Vagina (tissue), 2 donors: ENCODE measurements at regions not wholly inside any gene's neighbourhood (a gene's known extent, or its start where the extent isn't known, plus 50 kb on each side); places are given as distances from the start of the nearest gene placed in this dataset.

Experiments used
- DNase-seq, 2 donors: peaks; one replicate each; pipeline ENCODE4 v3.0.0-alpha.2; 2017; ENCODE audit errors: extremely low spot score in 2 of 2
- H3K27ac ChIP-seq: fragments of 200-600 bp; sonication (generic); one replicate; pipeline ENCODE4 v1.5.1; 2019
- H3K27me3 ChIP-seq: fragments of 200-600 bp; sonication (generic); one replicate; pipeline ENCODE4 v1.5.1; 2019
- H3K36me3 ChIP-seq, 2 donors: fragments of 200-600 bp; sonication (generic); one replicate each; pipeline ENCODE4 v1.5.1; 2017 to 2019
- H3K4me1 ChIP-seq: fragments of 200-600 bp; sonication (generic); one replicate; pipeline ENCODE4 v1.5.1; 2019
- H3K4me3 ChIP-seq, 2 donors: fragments of 200-600 bp; sonication (generic); 1 replicate in 1 of 2; 2 replicates in 1 of 2; pipeline ENCODE4 v1.5.1; 2016 to 2019
- H3K9me3 ChIP-seq: fragments of 200-600 bp; sonication (generic); one replicate; pipeline ENCODE4 v1.5.1; 2019
- POLR2A ChIP-seq, 2 donors: fragments of 450-650 bp; IDR thresholded peaks; one replicate each; pipeline ENCODE4 v1.6.1; 2017; ENCODE audit warnings: antibody characterized with exemption in 2 of 2, mild to moderate bottlenecking in 2 of 2, moderate library complexity in 2 of 2
- POLR2AphosphoS5 ChIP-seq, 2 donors: sonication (generic); formaldehyde crosslinking; IDR thresholded peaks; one replicate each; pipeline ENCODE4 v1.9.0; 2017; ENCODE audit warnings: antibody characterized with exemption in 2 of 2, mild to moderate bottlenecking in 2 of 2, low read depth in 1 of 2; ENCODE audit not compliant: insufficient read depth in 1 of 2
- intact Hi-C: fragments of 100-400 bp; cut with DNase I; formaldehyde crosslinking; loops from one replicate; pipeline ENCODE4 v1.15.1; 2023
- TF ChIP-seq, protein P1 (sequence below), 3 experiments: fragments of 450-650 bp in 2 of 3; fragments of 200-600 bp in 1 of 3; sonication (generic) in 1 of 3; IDR thresholded peaks; one replicate each; pipeline ENCODE4 v1.5.1; 2017 to 2019; ENCODE audit warnings: antibody characterized with exemption in 3 of 3, mild to moderate bottlenecking in 2 of 3, moderate library complexity in 2 of 3

GRCh38 chr1:234769284-234769985 is 159.5 kb upstream of the IRF2BP2 start:
- Histone ChIP-seq H3K9me3 (no peaks in the 10 kb centered on the region), H3K27ac (no peak overlapping the region), H3K36me3 (no peaks in the 10 kb centered on the region), H3K27me3 (no peaks in the 10 kb centered on the region), H3K4me3 (no peak overlapping the region), H3K4me1 (peaks cover 9% of the 10 kb centered on the region)
- intact Hi-C loops: no loop called here
- TF ChIP-seq, protein P1, sequence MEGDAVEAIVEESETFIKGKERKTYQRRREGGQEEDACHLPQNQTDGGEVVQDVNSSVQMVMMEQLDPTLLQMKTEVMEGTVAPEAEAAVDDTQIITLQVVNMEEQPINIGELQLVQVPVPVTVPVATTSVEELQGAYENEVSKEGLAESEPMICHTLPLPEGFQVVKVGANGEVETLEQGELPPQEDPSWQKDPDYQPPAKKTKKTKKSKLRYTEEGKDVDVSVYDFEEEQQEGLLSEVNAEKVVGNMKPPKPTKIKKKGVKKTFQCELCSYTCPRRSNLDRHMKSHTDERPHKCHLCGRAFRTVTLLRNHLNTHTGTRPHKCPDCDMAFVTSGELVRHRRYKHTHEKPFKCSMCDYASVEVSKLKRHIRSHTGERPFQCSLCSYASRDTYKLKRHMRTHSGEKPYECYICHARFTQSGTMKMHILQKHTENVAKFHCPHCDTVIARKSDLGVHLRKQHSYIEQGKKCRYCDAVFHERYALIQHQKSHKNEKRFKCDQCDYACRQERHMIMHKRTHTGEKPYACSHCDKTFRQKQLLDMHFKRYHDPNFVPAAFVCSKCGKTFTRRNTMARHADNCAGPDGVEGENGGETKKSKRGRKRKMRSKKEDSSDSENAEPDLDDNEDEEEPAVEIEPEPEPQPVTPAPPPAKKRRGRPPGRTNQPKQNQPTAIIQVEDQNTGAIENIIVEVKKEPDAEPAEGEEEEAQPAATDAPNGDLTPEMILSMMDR (IDR thresholded peaks at IDR 0.05): no peak
- TF ChIP-seq POLR2AphosphoS5 (IDR thresholded peaks at IDR 0.05; ENCODE audit: insufficient read depth in 1 of 2, low read depth in 1 of 2): no peak
- no peak for TF ChIP-seq POLR2A (IDR thresholded peaks at IDR 0.05)
- no peak for DNase-seq

DNA sequence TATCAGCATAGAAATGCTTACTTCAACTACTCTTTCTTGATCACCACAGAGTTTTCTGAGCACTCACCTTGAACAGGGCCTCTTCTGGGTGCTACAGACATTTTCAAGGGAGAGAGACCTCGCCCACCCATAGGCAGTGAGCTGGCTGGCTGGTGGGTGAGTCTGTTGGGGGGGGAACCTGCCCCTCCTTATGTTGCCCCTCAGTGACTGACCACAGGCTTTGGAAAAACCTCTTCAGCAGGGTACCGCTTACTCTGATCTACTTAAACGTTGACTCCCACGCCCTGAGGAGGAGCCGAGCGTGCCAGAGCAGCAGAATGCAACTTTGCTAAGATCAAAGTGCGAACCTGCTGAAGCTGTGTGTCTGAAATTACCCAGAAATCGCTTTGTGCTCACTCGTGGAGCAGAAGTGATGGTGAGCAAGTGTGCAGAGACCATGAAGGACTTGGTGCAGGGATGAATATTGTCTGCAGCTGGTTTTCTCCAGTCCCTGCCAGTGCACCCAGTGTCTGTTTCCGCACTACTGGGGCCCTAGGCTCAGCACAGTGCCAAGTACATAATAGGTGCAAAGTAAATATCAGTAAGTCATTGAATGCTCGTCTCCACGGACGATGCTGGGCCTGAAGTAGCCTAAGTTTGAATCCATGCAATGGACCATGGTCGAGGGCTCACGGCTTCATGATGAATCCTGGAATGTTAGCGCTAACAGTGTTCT is 158.7 kb upstream of the IRF2BP2 start:
- H3K9me3 ChIP-seq: no peaks in the 10 kb centered on the region
- TF ChIP-seq POLR2AphosphoS5 (IDR thresholded peaks at IDR 0.05; ENCODE audit: insufficient read depth in 1 of 2, low read depth in 1 of 2): no peak
- TF ChIP-seq, protein P1 (IDR thresholded peaks at IDR 0.05): no peak
- no peak for TF ChIP-seq POLR2A (IDR thresholded peaks at IDR 0.05)
- no peaks in the 10 kb centered on the region for H3K27me3 ChIP-seq
- H3K4me3 ChIP-seq: no peak overlapping the region
- intact Hi-C loops: no loop called here
- no peaks in the 10 kb centered on the region for H3K36me3 ChIP-seq
- H3K4me1 ChIP-seq: peaks cover 9% of the 10 kb centered on the region
- no peak overlapping the region for H3K27ac ChIP-seq
- DNase-seq: no peak

GRCh38 chr1:234768171-234768568 is 158.2 kb upstream of the IRF2BP2 start:
- DNase-seq: no peak
- intact Hi-C loops: no loop called here
- no peak overlapping the region for H3K27ac ChIP-seq
- no peaks in the 10 kb centered on the region for H3K27me3 ChIP-seq
- peaks cover 9% of the 10 kb centered on the region for H3K4me1 ChIP-seq
- H3K9me3 ChIP-seq: no peaks in the 10 kb centered on the region
- TF ChIP-seq, protein P1 (IDR thresholded peaks at IDR 0.05): no peak
- no peak for TF ChIP-seq POLR2A (IDR thresholded peaks at IDR 0.05)
- TF ChIP-seq POLR2AphosphoS5 (IDR thresholded peaks at IDR 0.05; ENCODE audit: insufficient read depth in 1 of 2, low read depth in 1 of 2): no peak
- no peaks in the 10 kb centered on the region for H3K36me3 ChIP-seq
- H3K4me3 ChIP-seq: no peak overlapping the region

DNA sequence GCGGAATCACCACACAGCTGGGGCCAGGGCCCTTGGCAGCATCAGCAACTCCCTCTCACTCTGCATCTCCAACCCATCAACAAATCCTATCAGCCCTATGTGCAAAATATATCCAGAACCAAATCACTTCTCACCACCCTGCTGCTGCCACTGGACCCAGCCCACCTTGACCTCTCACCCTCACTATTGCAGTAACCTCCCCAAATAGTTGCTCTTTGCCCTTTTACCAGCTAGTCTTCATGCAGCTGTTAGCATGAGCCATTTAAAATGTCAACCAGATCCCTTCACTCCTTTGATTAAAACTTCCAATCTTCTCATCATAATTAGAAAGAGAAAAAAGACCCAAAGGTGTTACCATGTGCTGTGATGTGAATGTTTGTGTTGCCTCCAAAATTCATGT is 155.7 kb upstream of the IRF2BP2 start:
- intact Hi-C loops: no loop called here
- Histone ChIP-seq H3K27ac (no peak overlapping the region), H3K27me3 (no peaks in the 10 kb centered on the region), H3K9me3 (no peaks in the 10 kb centered on the region), H3K4me3 (no peak overlapping the region), H3K4me1 (peaks cover under 1% of the 10 kb centered on the region), H3K36me3 (no peaks in the 10 kb centered on the region)
- TF ChIP-seq, protein P1 (IDR thresholded peaks at IDR 0.05): no peak
- TF ChIP-seq POLR2A (IDR thresholded peaks at IDR 0.05) (no peak), POLR2AphosphoS5 (IDR thresholded peaks at IDR 0.05; ENCODE audit: insufficient read depth in 1 of 2, low read depth in 1 of 2) (no peak)
- DNase-seq: no peak

DNA sequence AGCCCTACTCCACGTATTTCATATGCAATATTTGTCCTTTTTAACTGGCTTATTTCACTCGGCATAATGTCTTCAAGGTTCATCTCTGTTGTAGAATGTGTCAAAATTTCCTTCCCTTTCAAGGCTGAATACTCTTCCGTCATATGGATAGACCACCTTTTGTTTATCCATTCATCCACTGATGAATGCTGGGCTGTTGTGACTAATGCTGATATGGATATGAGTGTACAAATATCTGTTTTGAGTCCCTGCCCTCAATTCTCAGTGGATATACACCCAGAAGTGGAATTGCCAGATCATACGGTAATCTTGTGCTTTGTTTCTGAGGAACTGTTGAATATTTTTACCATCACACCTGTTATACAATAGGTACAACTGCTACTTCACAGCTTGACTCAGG is 155.2 kb upstream of the IRF2BP2 start:
- H3K9me3 ChIP-seq: no peaks in the 10 kb centered on the region
- H3K4me3 ChIP-seq: no peak overlapping the region
- no peaks in the 10 kb centered on the region for H3K36me3 ChIP-seq
- DNase-seq: no peak
- H3K27ac ChIP-seq: no peak overlapping the region
- intact Hi-C loops: no loop called here
- TF ChIP-seq POLR2AphosphoS5 (IDR thresholded peaks at IDR 0.05; ENCODE audit: insufficient read depth in 1 of 2, low read depth in 1 of 2): no peak
- TF ChIP-seq, protein P1 (IDR thresholded peaks at IDR 0.05): no peak
- peaks cover 5% of the 10 kb centered on the region for H3K4me1 ChIP-seq
- H3K27me3 ChIP-seq: no peaks in the 10 kb centered on the region
